ENCODE measurements at regions not wholly inside any gene's neighbourhood (a gene's known extent, or its start where the extent isn't known, plus 50 kb on each side); places are given as distances from the start of the nearest gene placed in this dataset.

DNA sequence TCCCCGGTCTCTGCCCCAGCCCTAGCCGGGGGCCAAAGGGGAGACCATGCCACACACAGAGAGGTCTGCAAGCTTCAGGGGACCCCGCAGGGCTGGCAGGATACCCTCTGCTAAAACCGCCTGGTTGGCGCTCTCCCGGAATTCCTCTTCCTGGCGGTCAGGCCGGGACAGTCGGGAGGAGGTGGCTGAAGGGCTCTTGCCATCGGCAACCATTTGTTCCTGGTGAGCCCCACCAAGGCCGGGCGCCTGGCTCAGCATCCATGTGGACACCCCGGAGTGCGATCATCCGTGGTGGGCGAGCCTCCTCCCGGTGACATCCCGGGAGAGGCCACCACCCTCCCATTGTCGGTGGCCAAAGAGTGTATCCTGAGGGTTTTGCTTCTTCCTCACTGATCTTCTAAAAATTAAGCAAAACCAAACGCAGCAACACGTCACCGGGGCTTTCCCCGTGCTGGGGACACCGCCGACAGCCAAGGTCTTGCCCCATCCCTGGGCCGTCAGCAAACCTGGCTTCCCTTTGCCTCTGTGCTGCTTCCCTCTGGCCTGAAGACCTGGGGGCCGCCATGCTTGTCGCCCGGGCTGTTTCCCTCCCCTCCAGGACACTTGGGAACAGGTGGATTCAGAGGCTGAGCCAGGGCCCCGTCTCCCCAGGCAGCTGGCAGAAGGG, 59.1 kb upstream of the TTC34 start:
- no peak for FAIRE-seq
- DNase-seq (ENCODE audit: low read depth), result no peak
- TF ChIP-seq, protein P1, sequence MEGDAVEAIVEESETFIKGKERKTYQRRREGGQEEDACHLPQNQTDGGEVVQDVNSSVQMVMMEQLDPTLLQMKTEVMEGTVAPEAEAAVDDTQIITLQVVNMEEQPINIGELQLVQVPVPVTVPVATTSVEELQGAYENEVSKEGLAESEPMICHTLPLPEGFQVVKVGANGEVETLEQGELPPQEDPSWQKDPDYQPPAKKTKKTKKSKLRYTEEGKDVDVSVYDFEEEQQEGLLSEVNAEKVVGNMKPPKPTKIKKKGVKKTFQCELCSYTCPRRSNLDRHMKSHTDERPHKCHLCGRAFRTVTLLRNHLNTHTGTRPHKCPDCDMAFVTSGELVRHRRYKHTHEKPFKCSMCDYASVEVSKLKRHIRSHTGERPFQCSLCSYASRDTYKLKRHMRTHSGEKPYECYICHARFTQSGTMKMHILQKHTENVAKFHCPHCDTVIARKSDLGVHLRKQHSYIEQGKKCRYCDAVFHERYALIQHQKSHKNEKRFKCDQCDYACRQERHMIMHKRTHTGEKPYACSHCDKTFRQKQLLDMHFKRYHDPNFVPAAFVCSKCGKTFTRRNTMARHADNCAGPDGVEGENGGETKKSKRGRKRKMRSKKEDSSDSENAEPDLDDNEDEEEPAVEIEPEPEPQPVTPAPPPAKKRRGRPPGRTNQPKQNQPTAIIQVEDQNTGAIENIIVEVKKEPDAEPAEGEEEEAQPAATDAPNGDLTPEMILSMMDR (IDR thresholded peaks at IDR 0.05; ENCODE audit: insufficient read depth, low read length, severe bottlenecking), result no peak
- H3K4me3 ChIP-seq (ENCODE audit: low read depth, low read length), result no peak overlapping the region
- no peaks in the 10 kb centered on the region for H3K36me3 ChIP-seq (ENCODE audit: control insufficient read depth, insufficient read depth, low read length)
- no peaks in the 10 kb centered on the region for H3K27me3 ChIP-seq (ENCODE audit: control insufficient read depth, insufficient read depth, low read length)

DNA sequence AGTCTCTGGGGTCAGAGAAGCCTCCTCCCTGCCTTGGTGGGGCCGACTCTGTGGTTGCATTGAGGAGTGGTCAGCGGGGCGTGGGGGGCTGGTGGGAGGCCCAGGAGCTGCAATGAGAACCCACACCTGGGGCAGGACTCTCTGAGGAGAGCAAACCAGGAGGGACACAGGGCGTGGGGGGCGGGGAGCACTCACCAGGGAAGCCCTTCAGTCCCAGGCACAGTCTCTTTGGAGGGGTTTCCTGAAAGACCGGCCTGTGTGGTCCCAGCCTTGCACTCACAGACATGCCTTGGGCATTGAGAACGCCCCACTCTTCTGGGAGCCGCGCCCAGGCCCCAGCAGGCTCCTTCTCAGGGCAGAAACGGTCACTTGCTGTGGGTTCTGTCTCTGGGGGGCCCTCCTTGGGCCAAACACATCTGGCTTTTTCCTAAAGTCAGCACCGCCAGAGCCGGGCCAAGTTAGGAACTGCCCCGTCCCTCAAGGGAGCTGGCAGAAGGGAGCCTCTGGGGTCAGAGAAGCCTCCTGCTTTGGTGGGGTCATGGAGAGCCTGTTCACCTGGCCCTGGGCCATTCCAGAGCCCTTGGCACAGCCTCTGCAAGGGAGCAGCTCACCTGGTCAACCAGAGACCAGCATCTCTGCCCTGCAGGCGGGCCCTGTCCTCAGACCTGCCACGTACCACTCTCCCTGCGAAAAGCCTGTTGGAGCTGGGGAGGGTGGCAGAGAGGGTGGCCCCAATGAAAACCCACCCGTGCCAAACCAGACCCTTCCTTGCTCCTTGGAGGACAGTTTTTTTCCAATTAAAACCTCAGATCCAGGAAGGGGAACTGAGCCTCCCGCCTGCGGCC, 59.9 kb upstream of the TTC34 start:
- TF ChIP-seq, protein P1 (IDR thresholded peaks at IDR 0.05; ENCODE audit: insufficient read depth, low read length, severe bottlenecking), result no peak
- DNase-seq (ENCODE audit: low read depth), result no peak
- no peaks in the 10 kb centered on the region for H3K27me3 ChIP-seq (ENCODE audit: control insufficient read depth, insufficient read depth, low read length)
- H3K36me3 ChIP-seq (ENCODE audit: control insufficient read depth, insufficient read depth, low read length), result no peaks in the 10 kb centered on the region
- H3K4me3 ChIP-seq (ENCODE audit: low read depth, low read length), result no peak overlapping the region
- FAIRE-seq, result no peak

DNA sequence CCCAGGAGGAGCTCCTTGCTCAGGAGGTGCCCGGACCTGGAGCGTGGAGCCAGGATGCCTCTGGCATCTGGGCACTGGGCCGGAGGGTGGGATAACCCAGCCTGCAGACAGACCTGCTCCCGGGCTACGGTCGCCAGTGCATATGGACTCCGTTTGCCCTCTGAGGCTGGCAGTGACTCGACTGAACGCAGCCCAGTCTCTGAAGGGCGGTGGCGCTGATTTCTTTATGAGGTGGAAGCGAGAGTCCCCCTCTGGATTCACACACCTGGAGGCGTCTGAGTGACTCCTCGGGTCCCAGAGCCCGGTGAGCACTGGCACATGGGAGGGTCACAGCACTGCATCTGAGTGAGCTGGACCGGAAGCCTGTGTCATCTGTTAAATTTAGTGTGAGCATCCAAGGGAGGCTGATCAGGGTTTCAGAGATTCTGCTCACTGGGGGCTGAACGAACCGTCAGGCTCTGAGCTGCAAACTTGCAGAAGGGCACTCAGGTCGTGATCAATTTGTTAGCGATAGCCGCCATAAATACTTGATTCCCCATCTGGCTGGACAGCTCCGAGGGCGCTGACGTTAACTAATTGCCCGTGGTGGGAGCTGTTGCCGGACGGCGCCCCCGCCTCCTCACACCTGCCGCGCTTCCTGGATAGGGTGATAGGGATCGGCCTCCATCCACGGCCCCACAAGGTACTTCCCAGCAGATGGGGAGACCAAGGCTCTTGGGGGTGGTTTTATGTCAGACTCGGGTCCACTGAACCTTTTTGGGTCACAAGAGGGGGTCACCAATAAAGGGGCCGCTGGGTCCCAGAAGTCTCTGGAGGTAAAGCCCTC, 60.7 kb upstream of the TTC34 start:
- FAIRE-seq, result no peak
- H3K27me3 ChIP-seq (ENCODE audit: control insufficient read depth, insufficient read depth, low read length), result no peaks in the 10 kb centered on the region
- DNase-seq (ENCODE audit: low read depth), result no peak
- TF ChIP-seq, protein P1 (IDR thresholded peaks at IDR 0.05; ENCODE audit: insufficient read depth, low read length, severe bottlenecking), result no peak
- no peaks in the 10 kb centered on the region for H3K36me3 ChIP-seq (ENCODE audit: control insufficient read depth, insufficient read depth, low read length)
- H3K4me3 ChIP-seq (ENCODE audit: low read depth, low read length), result no peak overlapping the region

DNA sequence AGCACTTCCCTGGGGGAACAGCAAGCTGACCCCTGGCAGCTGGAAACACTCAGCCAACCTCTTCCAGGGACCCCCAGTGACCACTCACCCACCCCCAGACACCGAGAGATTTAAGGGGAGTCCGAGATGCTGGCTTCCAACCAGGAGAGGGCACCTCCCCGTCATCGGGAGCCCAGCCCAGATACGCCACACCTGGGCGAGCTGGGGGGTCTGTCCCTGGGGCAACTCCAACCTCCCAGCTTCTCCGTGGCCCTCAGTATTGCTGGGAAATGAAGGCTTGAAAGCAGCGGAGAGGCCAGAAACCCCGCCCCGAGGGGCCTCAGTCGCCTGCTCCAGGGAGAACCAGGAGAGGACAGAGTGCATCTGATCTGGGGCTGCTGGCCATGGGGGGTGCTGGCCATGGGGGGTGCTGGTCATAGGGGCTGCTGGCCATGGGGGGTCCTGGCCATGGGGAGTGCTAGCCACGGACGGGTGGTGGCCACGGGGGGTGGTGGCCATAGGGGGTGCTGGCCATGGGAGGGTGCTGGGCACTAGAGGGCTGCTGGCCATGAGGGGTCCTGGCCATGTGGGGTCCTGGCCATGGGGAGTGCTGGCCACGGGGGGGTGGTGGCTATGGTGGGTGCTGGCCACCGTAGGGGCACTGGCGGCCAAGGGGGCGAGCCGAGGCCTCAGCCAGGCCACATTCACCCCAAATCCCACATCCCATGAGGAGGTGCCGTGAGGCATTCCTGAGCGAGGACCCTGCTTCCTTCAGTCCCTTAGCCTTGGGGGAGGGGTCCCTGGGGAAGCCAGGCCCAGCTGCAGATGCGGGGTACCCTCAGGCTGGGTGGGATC, 61.5 kb upstream of the TTC34 start:
- DNase-seq (ENCODE audit: low read depth), result no peak
- H3K4me3 ChIP-seq (ENCODE audit: low read depth, low read length), result no peak overlapping the region
- no peak for FAIRE-seq
- TF ChIP-seq, protein P1 (IDR thresholded peaks at IDR 0.05; ENCODE audit: insufficient read depth, low read length, severe bottlenecking), result no peak
- H3K27me3 ChIP-seq (ENCODE audit: control insufficient read depth, insufficient read depth, low read length), result no peaks in the 10 kb centered on the region
- no peaks in the 10 kb centered on the region for H3K36me3 ChIP-seq (ENCODE audit: control insufficient read depth, insufficient read depth, low read length)

DNA sequence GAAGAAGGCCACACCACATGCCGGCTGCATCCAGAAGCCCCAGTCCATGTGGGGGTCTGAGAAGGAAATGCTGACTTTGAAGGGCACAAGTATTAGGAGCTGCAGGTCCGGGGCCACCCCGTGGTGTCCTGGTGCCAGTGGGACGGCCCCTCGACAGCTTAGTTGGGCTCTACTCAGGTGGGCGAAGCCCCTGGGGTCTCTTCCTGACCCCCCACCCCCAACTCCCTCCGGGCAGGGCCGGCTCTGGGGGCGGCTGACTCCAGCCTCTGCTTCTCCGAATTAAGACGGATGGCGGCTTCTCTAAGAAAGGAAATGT, 62.1 kb upstream of the TTC34 start:
- Histone ChIP-seq H3K36me3 (ENCODE audit: control insufficient read depth, insufficient read depth, low read length) (no peaks in the 10 kb centered on the region), H3K4me3 (ENCODE audit: low read depth, low read length) (no peak overlapping the region), H3K27me3 (ENCODE audit: control insufficient read depth, insufficient read depth, low read length) (no peaks in the 10 kb centered on the region)
- FAIRE-seq (no peak), DNase-seq (ENCODE audit: low read depth) (no peak)
- TF ChIP-seq, protein P1 (IDR thresholded peaks at IDR 0.05; ENCODE audit: insufficient read depth, low read length, severe bottlenecking), result no peak
